Loucy (cell line): ENCODE measurements at regions not wholly inside any gene's neighbourhood (a gene's known extent, or its start where the extent isn't known, plus 50 kb on each side); places are given as distances from the start of the nearest gene placed in this dataset.

ENCODE experiments used
- H2AFZ ChIP-seq: fragments of 200-600 bp; sonication (generic); 2 replicates; pipeline ENCODE4 v1.6.0; 2016; ENCODE audit warnings: antibody characterized with exemption, mild to moderate bottlenecking, low read length, moderate library complexity
- H3F3A ChIP-seq: fragments of 200-600 bp; 2 replicates; pipeline ENCODE4 v1.6.0; 2016; ENCODE audit warnings: antibody characterized with exemption, low read depth, mild to moderate bottlenecking
- H3K27me3 ChIP-seq: fragments of 200-600 bp; sonication (generic); 2 replicates; pipeline ENCODE4 v1.6.1; 2014; ENCODE audit warnings: low read length, mild to moderate bottlenecking; ENCODE audit not compliant: insufficient read depth, poor library complexity, severe bottlenecking
- H3K36me3 ChIP-seq: fragments of 200-600 bp; sonication (generic); 2 replicates; pipeline ENCODE4 v1.6.1; 2016; ENCODE audit warnings: low read length; ENCODE audit not compliant: insufficient read depth
- H3K4me1 ChIP-seq: fragments of 200-600 bp; sonication (generic); 2 replicates; pipeline ENCODE4 v1.5.1; 2014; ENCODE audit warnings: low read length, mild to moderate bottlenecking; ENCODE audit not compliant: insufficient read depth, poor library complexity, severe bottlenecking
- H3K4me2 ChIP-seq: fragments of 200-600 bp; sonication (generic); 2 replicates; pipeline ENCODE4 v1.6.0; 2014; ENCODE audit warnings: antibody characterized with exemption, low read length, low read depth, mild to moderate bottlenecking; ENCODE audit not compliant: poor library complexity, severe bottlenecking
- H3K4me3 ChIP-seq: fragments of 200-600 bp; sonication (generic); 2 replicates; pipeline ENCODE4 v1.5.1; 2014; ENCODE audit warnings: low read length, mild to moderate bottlenecking, mixed read lengths; ENCODE audit not compliant: poor library complexity, severe bottlenecking
- H3K79me2 ChIP-seq: fragments of 200-600 bp; sonication (generic); 2 replicates; pipeline ENCODE4 v1.6.1; 2014; ENCODE audit warnings: low read length; ENCODE audit not compliant: insufficient read depth
- H3K9ac ChIP-seq: fragments of 200-600 bp; sonication (generic); 2 replicates; pipeline ENCODE4 v1.6.0; 2014; ENCODE audit warnings: mild to moderate bottlenecking, low read depth, low read length, moderate library complexity; ENCODE audit not compliant: poor library complexity, severe bottlenecking
- H3K9me2 ChIP-seq: fragments of 200-600 bp; sonication (generic); replicated peaks from 2 replicates; pipeline ENCODE4 v1.6.1; 2016; ENCODE audit warnings: low read depth, low read length, mixed read lengths
- H3K9me3 ChIP-seq: fragments of 200-600 bp; sonication (generic); 2 replicates; pipeline ENCODE4 v1.6.1; 2014; ENCODE audit warnings: mild to moderate bottlenecking, antibody characterized with exemption, low read length, low read depth; ENCODE audit not compliant: insufficient read depth
- H4K20me1 ChIP-seq: fragments of 200-600 bp; sonication (generic); 2 replicates; pipeline ENCODE4 v1.6.0; 2014; ENCODE audit warnings: antibody characterized with exemption, low read length, mild to moderate bottlenecking; ENCODE audit not compliant: insufficient read depth, poor library complexity, severe bottlenecking
- CTCF ChIP-seq: fragments of 200-600 bp; sonication (generic); conservative IDR thresholded peaks from 2 replicates; pipeline ENCODE4 v1.5.1; 2014; ENCODE audit warnings: mild to moderate bottlenecking, antibody characterized with exemption, low read length
- EZH2phosphoT487 ChIP-seq: fragments of 200-600 bp; IDR thresholded peaks from 2 replicates; pipeline ENCODE4 v1.6.1; 2018; ENCODE audit warnings: antibody characterized with exemption, mild to moderate bottlenecking, moderate library complexity, borderline replicate concordance

GRCh38 chr3:168485936-168486335, 390.2 kb upstream of the GOLIM4 start:
- TF ChIP-seq CTCF = no peak
- TF ChIP-seq EZH2phosphoT487 = no peak
- H3K9ac ChIP-seq = no peak overlapping the region
- H3K9me2 ChIP-seq = no peaks in the 10 kb centered on the region
- H3K9me3 ChIP-seq = no peaks in the 10 kb centered on the region
- no peaks in the 10 kb centered on the region for H4K20me1 ChIP-seq
- no peaks in the 10 kb centered on the region for H3K4me1 ChIP-seq
- no peak overlapping the region for H3K4me3 ChIP-seq
- no peak overlapping the region for H3K4me2 ChIP-seq
- no peaks in the 10 kb centered on the region for H3K36me3 ChIP-seq
- no peaks in the 10 kb centered on the region for H3F3A ChIP-seq
- H3K27me3 ChIP-seq = peaks cover 6% of the 10 kb centered on the region
- no peak overlapping the region for H2AFZ ChIP-seq
- no peaks in the 10 kb centered on the region for H3K79me2 ChIP-seq

- Histone ChIP-seq H3K36me3 (no peaks in the 10 kb centered on the region), H3K4me1 (no peaks in the 10 kb centered on the region), H3K4me3 (no peak overlapping the region), H3F3A (no peaks in the 10 kb centered on the region), H3K4me2 (no peak overlapping the region), H3K27me3 (no peaks in the 10 kb centered on the region), H2AFZ (no peak overlapping the region), H3K9me2 (no peaks in the 10 kb centered on the region), H3K9ac (no peak overlapping the region), H4K20me1 (no peaks in the 10 kb centered on the region), H3K9me3 (no peaks in the 10 kb centered on the region), H3K79me2 (no peaks in the 10 kb centered on the region)
- TF ChIP-seq EZH2phosphoT487 = no peak
- TF ChIP-seq CTCF = no peak
Measured at GRCh38 chr3:168476360-168476980, 380.7 kb upstream of the GOLIM4 start.

GRCh38 chr3:168475704-168476103, 380.0 kb upstream of the GOLIM4 start:
- Histone ChIP-seq H3K79me2 (no peaks in the 10 kb centered on the region), H3K4me3 (no peak overlapping the region), H3F3A (no peaks in the 10 kb centered on the region), H3K36me3 (no peaks in the 10 kb centered on the region), H4K20me1 (no peaks in the 10 kb centered on the region), H3K9me2 (no peaks in the 10 kb centered on the region), H3K9ac (no peak overlapping the region), H2AFZ (no peak overlapping the region), H3K4me1 (no peaks in the 10 kb centered on the region), H3K9me3 (no peaks in the 10 kb centered on the region), H3K27me3 (no peaks in the 10 kb centered on the region), H3K4me2 (no peak overlapping the region)
- no peak for TF ChIP-seq EZH2phosphoT487
- no peak for TF ChIP-seq CTCF
